K562 (cell line): ENCODE measurements at regions not wholly inside any gene's neighbourhood (a gene's known extent, or its start where the extent isn't known, plus 50 kb on each side); places are given as distances from the start of the nearest gene placed in this dataset.

ENCODE experiments used
- DEAF1 ChIP-seq: fragments of 450-650 bp; formaldehyde crosslinking; IDR thresholded peaks from 2 replicates; pipeline ENCODE4 v1.4.0; 2020; ENCODE audit warnings: mild to moderate bottlenecking, moderate library complexity
- HNRNPLL ChIP-seq: fragments of 200-400 bp; formaldehyde crosslinking; IDR thresholded peaks from 2 replicates; pipeline ENCODE4 v1.6.1; 2017; ENCODE audit warnings: low read length, low read depth, mild to moderate bottlenecking; ENCODE audit not compliant: poor library complexity, severe bottlenecking
- PRPF4 ChIP-seq: fragments of 200-400 bp; formaldehyde crosslinking; IDR thresholded peaks from one replicate; pipeline ENCODE4 v1.6.1; 2017; ENCODE audit warnings: low read length, low read depth, mild to moderate bottlenecking; ENCODE audit not compliant: insufficient read depth, poor library complexity, severe bottlenecking
- RAD51 ChIP-seq: fragments of 450-650 bp; IDR thresholded peaks from 2 replicates; pipeline ENCODE4 v1.7.1; 2016; ENCODE audit warnings: low read depth, mild to moderate bottlenecking, borderline replicate concordance
- REST ChIP-seq, 2 experiments: fragments of 450-650 bp; formaldehyde crosslinking in 1 of 2; IDR thresholded peaks; 2 replicates each; pipeline versions ENCODE4 v1.4.0 to v1.6.1; 2014 to 2020; ENCODE audit warnings: mild to moderate bottlenecking in 2 of 2, borderline replicate concordance in 1 of 2, low read depth in 1 of 2
- SMC3 ChIP-seq: conservative IDR thresholded peaks from 2 replicates; pipeline ENCODE4 v1.6.1; 2011; ENCODE audit warnings: low read depth, low read length, improper control_type of control experiment; ENCODE audit not compliant: insufficient read depth

- TF ChIP-seq REST (IDR thresholded peaks at IDR 0.05; ENCODE audit: borderline replicate concordance) = peak; percentile 52; the same call in 1 of the 2 replicates
- TF ChIP-seq REST (CRISPR knock-in tag; IDR thresholded peaks at IDR 0.05; ENCODE audit: low read depth) = no peak
- TF ChIP-seq PRPF4 = no peak
- peak; percentile 52 for TF ChIP-seq SMC3
- TF ChIP-seq HNRNPLL = no peak
- peak; percentile 65 for TF ChIP-seq DEAF1 (CRISPR knock-in tag)
- no peak for TF ChIP-seq RAD51
Observed at GRCh38 chr2:137910641-137911040, 53.6 kb upstream of the HNMT start (continued).
